ENCODE measurements at regions not wholly inside any gene's neighbourhood (a gene's known extent, or its start where the extent isn't known, plus 50 kb on each side); places are given as distances from the start of the nearest gene placed in this dataset.

DNA sequence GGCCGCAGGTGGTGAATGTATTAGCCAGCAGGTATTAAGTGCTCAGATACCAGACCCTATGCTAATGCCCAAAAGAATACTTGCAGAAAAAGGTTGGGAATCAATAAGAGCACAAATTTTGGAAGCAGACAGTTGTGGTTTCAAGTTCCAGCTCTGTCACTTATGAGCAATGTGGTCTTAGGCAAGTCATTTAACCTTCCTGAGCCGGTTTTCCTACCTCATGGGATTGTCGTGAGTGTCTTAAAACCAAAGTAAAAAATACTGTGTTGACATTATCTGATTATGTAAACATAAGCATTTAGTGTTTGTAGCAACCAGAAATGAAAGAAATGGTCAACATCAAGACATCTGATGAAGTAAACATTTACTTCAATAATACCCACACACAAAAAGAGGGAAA is 93.0 kb upstream of the CHST9 start:
- DNase-seq: no peak

DNA sequence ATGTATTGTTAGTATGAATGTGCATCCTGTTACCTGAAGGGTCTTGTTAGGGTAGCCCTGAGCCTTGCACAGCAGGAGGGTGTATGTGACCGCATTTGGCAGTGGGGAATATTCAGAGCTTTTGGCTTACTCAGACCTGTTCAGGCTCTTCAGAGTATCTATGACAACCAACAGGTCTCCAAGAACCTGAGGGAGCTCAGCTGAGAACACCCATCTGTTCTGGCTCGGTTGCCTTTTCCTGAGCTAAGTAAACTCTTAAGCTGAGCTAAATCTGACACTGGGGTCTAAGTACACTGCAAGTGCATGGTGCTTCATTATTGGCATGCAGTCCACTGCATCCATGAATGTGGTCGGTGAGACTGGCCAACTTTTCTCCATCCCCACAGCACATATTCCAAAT is 92.4 kb upstream of the CHST9 start:
- H3K9me3 Mint-ChIP-seq (ENCODE audit: low read depth, unreplicated experiment): no peaks in the 10 kb centered on the region
- H3K27ac Mint-ChIP-seq (ENCODE audit: unreplicated experiment): no peak overlapping the region
- H3K27me3 Mint-ChIP-seq (ENCODE audit: unreplicated experiment): no peaks in the 10 kb centered on the region
- no peaks in the 10 kb centered on the region for H3K36me3 Mint-ChIP-seq (ENCODE audit: insufficient read depth, unreplicated experiment)
- H3K4me1 Mint-ChIP-seq (ENCODE audit: low read depth, unreplicated experiment): no peaks in the 10 kb centered on the region
- TF ChIP-seq, protein P1, sequence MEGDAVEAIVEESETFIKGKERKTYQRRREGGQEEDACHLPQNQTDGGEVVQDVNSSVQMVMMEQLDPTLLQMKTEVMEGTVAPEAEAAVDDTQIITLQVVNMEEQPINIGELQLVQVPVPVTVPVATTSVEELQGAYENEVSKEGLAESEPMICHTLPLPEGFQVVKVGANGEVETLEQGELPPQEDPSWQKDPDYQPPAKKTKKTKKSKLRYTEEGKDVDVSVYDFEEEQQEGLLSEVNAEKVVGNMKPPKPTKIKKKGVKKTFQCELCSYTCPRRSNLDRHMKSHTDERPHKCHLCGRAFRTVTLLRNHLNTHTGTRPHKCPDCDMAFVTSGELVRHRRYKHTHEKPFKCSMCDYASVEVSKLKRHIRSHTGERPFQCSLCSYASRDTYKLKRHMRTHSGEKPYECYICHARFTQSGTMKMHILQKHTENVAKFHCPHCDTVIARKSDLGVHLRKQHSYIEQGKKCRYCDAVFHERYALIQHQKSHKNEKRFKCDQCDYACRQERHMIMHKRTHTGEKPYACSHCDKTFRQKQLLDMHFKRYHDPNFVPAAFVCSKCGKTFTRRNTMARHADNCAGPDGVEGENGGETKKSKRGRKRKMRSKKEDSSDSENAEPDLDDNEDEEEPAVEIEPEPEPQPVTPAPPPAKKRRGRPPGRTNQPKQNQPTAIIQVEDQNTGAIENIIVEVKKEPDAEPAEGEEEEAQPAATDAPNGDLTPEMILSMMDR (IDR thresholded peaks at IDR 0.05; ENCODE audit: unreplicated experiment): no peak
- no TSS peak for BruUV-seq (replicated peaks)
- H3K4me3 Mint-ChIP-seq (ENCODE audit: low read depth, unreplicated experiment): no peak overlapping the region
- CTCF ChIA-PET: no interaction called here
- intact Hi-C loops (cut with micrococcal nuclease; ENCODE audit: unreplicated experiment): no loop called here
- no peak for DNase-seq

More for the DNA sequence above, 93.0 kb upstream of the CHST9 start:
- no peaks in the 10 kb centered on the region for H3K27me3 Mint-ChIP-seq (ENCODE audit: unreplicated experiment)
- H3K4me3 Mint-ChIP-seq (ENCODE audit: low read depth, unreplicated experiment): no peak overlapping the region
- TF ChIP-seq, protein P1 (IDR thresholded peaks at IDR 0.05; ENCODE audit: unreplicated experiment): no peak
- no TSS peak for BruUV-seq (replicated peaks)
- intact Hi-C loops (cut with micrococcal nuclease; ENCODE audit: unreplicated experiment): no loop called here
- no peaks in the 10 kb centered on the region for H3K4me1 Mint-ChIP-seq (ENCODE audit: low read depth, unreplicated experiment)
- H3K9me3 Mint-ChIP-seq (ENCODE audit: low read depth, unreplicated experiment): no peaks in the 10 kb centered on the region
- no peak overlapping the region for H3K27ac Mint-ChIP-seq (ENCODE audit: unreplicated experiment)
- no peaks in the 10 kb centered on the region for H3K36me3 Mint-ChIP-seq (ENCODE audit: insufficient read depth, unreplicated experiment)
- CTCF ChIA-PET: no interaction called here

DNA sequence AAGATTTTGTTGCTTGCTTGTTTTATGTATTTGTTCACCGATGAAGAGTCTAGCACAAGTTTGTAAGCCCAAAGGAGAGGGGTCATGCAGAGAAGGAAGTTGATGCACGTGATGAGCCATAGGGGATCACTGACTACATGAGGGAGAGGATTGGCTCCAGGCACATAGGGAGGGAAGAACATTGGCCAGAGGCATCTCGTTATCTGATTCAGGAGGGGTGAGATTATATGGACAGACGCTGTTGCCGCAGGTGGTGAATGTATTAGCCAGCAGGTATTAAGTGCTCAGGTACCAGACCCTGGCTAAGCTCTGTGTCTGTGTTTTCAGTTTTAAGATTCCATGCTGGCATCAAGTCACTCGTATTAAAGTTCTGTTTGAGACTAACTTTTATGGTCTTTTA is 91.8 kb upstream of the CHST9 start:
- TF ChIP-seq, protein P1 (IDR thresholded peaks at IDR 0.05; ENCODE audit: unreplicated experiment): no peak
- CTCF ChIA-PET: no interaction called here
- intact Hi-C loops (cut with micrococcal nuclease; ENCODE audit: unreplicated experiment): no loop called here
- no peak overlapping the region for H3K4me3 Mint-ChIP-seq (ENCODE audit: low read depth, unreplicated experiment)
- no peaks in the 10 kb centered on the region for H3K4me1 Mint-ChIP-seq (ENCODE audit: low read depth, unreplicated experiment)
- DNase-seq: no peak
- H3K9me3 Mint-ChIP-seq (ENCODE audit: low read depth, unreplicated experiment): no peaks in the 10 kb centered on the region
- no TSS peak for BruUV-seq (replicated peaks)
- H3K27ac Mint-ChIP-seq (ENCODE audit: unreplicated experiment): no peak overlapping the region
- no peaks in the 10 kb centered on the region for H3K27me3 Mint-ChIP-seq (ENCODE audit: unreplicated experiment)
- H3K36me3 Mint-ChIP-seq (ENCODE audit: insufficient read depth, unreplicated experiment): no peaks in the 10 kb centered on the region

DNA sequence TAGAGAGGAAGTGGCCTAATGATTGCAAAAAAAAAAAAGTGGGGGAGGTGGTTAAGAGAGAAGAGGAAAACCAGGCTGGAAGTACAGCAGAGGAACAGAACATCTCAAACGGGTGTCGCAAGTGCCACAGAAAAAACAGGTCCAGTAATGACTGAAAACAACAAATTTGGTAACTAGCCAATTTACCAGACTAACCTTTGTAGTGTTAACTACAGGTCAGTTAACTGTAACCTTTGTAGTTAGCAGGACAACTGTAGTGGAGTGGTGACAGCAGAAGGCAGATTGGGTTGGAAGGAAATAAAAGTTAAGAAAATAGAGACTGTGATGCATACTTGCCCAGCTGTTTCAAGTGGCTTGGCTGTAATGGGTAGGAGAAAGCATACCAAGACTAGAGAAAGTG is 91.4 kb upstream of the CHST9 start:
- CTCF ChIA-PET: no interaction called here
- no peak for DNase-seq
- Mint-ChIP-seq H3K9me3 (ENCODE audit: low read depth, unreplicated experiment) (no peaks in the 10 kb centered on the region), H3K4me3 (ENCODE audit: low read depth, unreplicated experiment) (no peak overlapping the region), H3K36me3 (ENCODE audit: insufficient read depth, unreplicated experiment) (no peaks in the 10 kb centered on the region), H3K27me3 (ENCODE audit: unreplicated experiment) (no peaks in the 10 kb centered on the region), H3K4me1 (ENCODE audit: low read depth, unreplicated experiment) (no peaks in the 10 kb centered on the region), H3K27ac (ENCODE audit: unreplicated experiment) (no peak overlapping the region)
- no TSS peak for BruUV-seq (replicated peaks)
- TF ChIP-seq, protein P1 (IDR thresholded peaks at IDR 0.05; ENCODE audit: unreplicated experiment): no peak
- intact Hi-C loops (cut with micrococcal nuclease; ENCODE audit: unreplicated experiment): no loop called here

DNA sequence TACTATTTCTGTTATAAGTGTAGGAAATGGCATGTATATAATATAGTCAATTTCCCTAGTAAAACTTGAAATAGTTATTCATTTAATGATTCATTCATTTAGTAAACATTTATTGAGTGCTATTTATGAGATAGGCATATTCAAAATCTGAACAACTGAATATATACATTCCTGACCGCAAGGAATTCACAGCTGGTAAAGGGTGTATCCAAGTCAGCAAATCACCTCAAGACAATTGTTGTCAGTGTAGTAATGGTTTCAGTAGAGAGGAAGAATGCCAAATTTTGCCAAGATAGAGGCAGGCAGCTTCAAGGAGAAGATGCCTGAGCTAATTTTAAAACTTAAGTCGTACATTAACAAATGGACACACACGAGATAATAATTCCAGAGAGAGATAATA is 89.8 kb upstream of the CHST9 start:
- Mint-ChIP-seq H3K36me3 (ENCODE audit: insufficient read depth, unreplicated experiment) (no peaks in the 10 kb centered on the region), H3K27ac (ENCODE audit: unreplicated experiment) (no peak overlapping the region), H3K4me3 (ENCODE audit: low read depth, unreplicated experiment) (no peak overlapping the region), H3K9me3 (ENCODE audit: low read depth, unreplicated experiment) (peaks cover 3% of the 10 kb centered on the region), H3K27me3 (ENCODE audit: unreplicated experiment) (no peaks in the 10 kb centered on the region), H3K4me1 (ENCODE audit: low read depth, unreplicated experiment) (no peaks in the 10 kb centered on the region)
- intact Hi-C loops (cut with micrococcal nuclease; ENCODE audit: unreplicated experiment): no loop called here
- BruUV-seq (replicated peaks): no TSS peak
- DNase-seq: no peak
- TF ChIP-seq, protein P1 (IDR thresholded peaks at IDR 0.05; ENCODE audit: unreplicated experiment): no peak
- CTCF ChIA-PET: no interaction called here

Measured in Calu3 (cell line).